Activated naive CD8-positive, alpha-beta T cell treated with anti-CD3 and anti-CD28 coated beads for 36 hours (primary cell): ENCODE measurements at regions not wholly inside any gene's neighbourhood (a gene's known extent, or its start where the extent isn't known, plus 50 kb on each side); places are given as distances from the start of the nearest gene placed in this dataset.
"Not testable (repeated sequence)": the region's sequence is repeated elsewhere in the genome, so short reads cannot be mapped to it uniquely, and the experiment has no call there.

ENCODE experiments used
- DNase-seq: peaks from one replicate; pipeline ENCODE4 v3.0.0; 2021
- H3K27ac Mint-ChIP-seq: one replicate; pipeline ENCODE4 v1.8.0; 2022; ENCODE audit warnings: mild to moderate bottlenecking, moderate library complexity, mixed read lengths
- H3K27me3 Mint-ChIP-seq: one replicate; pipeline ENCODE4 v1.8.0; 2022; ENCODE audit warnings: mild to moderate bottlenecking, mixed read lengths
- H3K36me3 Mint-ChIP-seq: one replicate; pipeline ENCODE4 v1.8.0; 2021; ENCODE audit warnings: mild to moderate bottlenecking, mixed read lengths
- H3K4me1 Mint-ChIP-seq: one replicate; pipeline ENCODE4 v1.8.0; 2021; ENCODE audit warnings: mixed read lengths
- H3K4me3 Mint-ChIP-seq: one replicate; pipeline ENCODE4 v1.8.0; 2022; ENCODE audit warnings: mild to moderate bottlenecking, moderate library complexity, mixed read lengths
- H3K9me3 Mint-ChIP-seq: one replicate; pipeline ENCODE4 v1.8.0; 2022; ENCODE audit warnings: mixed read lengths

DNA sequence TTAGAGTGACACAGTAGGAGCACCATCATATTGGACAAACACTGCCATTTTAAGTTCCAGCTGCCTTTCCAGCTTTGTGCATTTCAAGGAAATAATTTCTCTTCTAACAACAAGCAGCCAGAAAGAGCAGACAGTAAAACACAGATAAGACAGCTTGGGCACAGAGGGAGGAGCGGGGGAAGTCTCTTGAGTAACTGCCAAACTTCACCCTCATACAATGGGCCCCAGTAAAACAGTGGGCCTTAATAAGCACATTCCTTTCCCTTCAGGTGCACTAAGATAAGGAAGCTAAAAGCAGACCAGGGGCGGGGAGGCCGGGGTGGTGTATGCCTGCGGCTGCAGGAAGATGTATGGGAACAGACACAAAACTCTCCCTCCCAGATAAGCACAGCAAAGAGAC lies 53.7 kb upstream of the UXT start:
- not testable (repeated sequence) for H3K4me1 Mint-ChIP-seq, H3K4me3 Mint-ChIP-seq, H3K27ac Mint-ChIP-seq, DNase-seq, H3K27me3 Mint-ChIP-seq, H3K36me3 Mint-ChIP-seq, H3K9me3 Mint-ChIP-seq

DNA sequence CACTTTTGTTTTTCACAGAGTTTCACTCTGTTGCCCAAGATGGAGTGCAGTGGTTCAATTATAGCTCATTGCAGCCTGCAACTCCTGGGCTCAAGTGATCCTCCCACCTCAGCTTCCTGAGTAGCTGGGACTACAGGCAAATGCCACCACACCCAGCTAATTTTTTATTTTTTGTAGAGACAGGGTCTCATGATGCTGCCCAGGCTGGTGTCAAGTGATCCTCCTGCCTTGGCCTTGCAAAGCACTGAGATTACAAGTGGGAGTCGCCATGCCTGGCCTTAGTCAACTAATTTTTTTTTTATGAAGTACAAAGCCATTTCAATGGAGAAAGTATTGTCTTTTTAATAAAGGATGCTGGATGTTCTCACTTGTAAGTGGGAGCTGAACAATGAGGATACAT lies 51.3 kb upstream of the UXT start:
- no peak for DNase-seq
- Mint-ChIP-seq H3K36me3 (no peaks in the 10 kb centered on the region), H3K4me3 (no peak overlapping the region), H3K4me1 (no peaks in the 10 kb centered on the region), H3K27ac (no peak overlapping the region), H3K9me3 (no peaks in the 10 kb centered on the region), H3K27me3 (no peaks in the 10 kb centered on the region)
